CD14-positive monocyte (primary cell): ENCODE measurements at regions not wholly inside any gene's neighbourhood (a gene's known extent, or its start where the extent isn't known, plus 50 kb on each side); places are given as distances from the start of the nearest gene placed in this dataset.

Experiments
- DNase-seq, 3 donors: peaks; one replicate each; pipeline ENCODE4 v3.0.0-alpha.2; 2011 to 2022
- H2AFZ ChIP-seq: 2 replicates; pipeline ENCODE4 v1.6.0; 2012; ENCODE audit warnings: mild to moderate bottlenecking, low read depth, low read length, inconsistent platforms; ENCODE audit not compliant: insufficient read depth, poor library complexity, severe bottlenecking
- H3K27ac ChIP-seq, 2 donors: 1 replicate in 1 of 2; 2 replicates in 1 of 2; pipeline ENCODE4 v1.5.1; 2012 to 2013; ENCODE audit warnings: low read length in 2 of 2, control low read depth in 1 of 2, inconsistent platforms in 1 of 2, low read depth in 1 of 2, mild to moderate bottlenecking in 1 of 2
- H3K27me3 ChIP-seq, 2 donors: one replicate each; pipeline versions ENCODE4 v1.6.0 to v1.6.1; 2011 to 2013; ENCODE audit warnings: low read length in 2 of 2; ENCODE audit not compliant: control insufficient read depth in 2 of 2, insufficient read depth in 2 of 2
- H3K36me3 ChIP-seq, 2 donors: replicated peaks in 1 of 2; 1 replicate in 1 of 2; 2 replicates in 1 of 2; pipeline versions ENCODE4 v1.5.1 to v1.6.1; 2012 to 2013; ENCODE audit warnings: low read length in 2 of 2, control low read depth in 1 of 2, inconsistent platforms in 1 of 2, mild to moderate bottlenecking in 1 of 2; ENCODE audit not compliant: insufficient read depth in 2 of 2, control insufficient read depth in 1 of 2
- H3K4me1 ChIP-seq, 2 donors: 1 replicate in 1 of 2; 2 replicates in 1 of 2; pipeline versions ENCODE4 v1.5.1 to v1.6.1; 2012 to 2013; ENCODE audit warnings: low read length in 2 of 2, control low read depth in 1 of 2, inconsistent platforms in 1 of 2, mild to moderate bottlenecking in 1 of 2, moderate library complexity in 1 of 2; ENCODE audit not compliant: insufficient read depth in 2 of 2, control insufficient read depth in 1 of 2
- H3K4me2 ChIP-seq: replicated peaks from 2 replicates; pipeline ENCODE3; 2012; ENCODE audit warnings: low read length, moderate library complexity, mild to moderate bottlenecking; ENCODE audit not compliant: poor library complexity, severe bottlenecking; ENCODE audit errors: extremely low read depth
- H3K4me3 ChIP-seq, 3 experiments: fragments of 200-600 bp in 1 of 3; sonication (generic) in 1 of 3; replicated peaks in 1 of 3; 1 replicate in 2 of 3; 2 replicates in 1 of 3; pipeline ENCODE4 v1.5.1; 2011 to 2013; ENCODE audit warnings: low read length in 3 of 3, mild to moderate bottlenecking in 3 of 3, control low read depth in 2 of 3, low read depth in 2 of 3, inconsistent platforms in 1 of 3, moderate library complexity in 1 of 3
- H3K79me2 ChIP-seq: 2 replicates; pipeline ENCODE4 v1.6.0; 2012; ENCODE audit warnings: mild to moderate bottlenecking, control low read depth, inconsistent platforms, low read length, moderate library complexity; ENCODE audit not compliant: insufficient read depth
- H3K9ac ChIP-seq: 2 replicates; pipeline ENCODE4 v1.6.0; 2017; ENCODE audit warnings: low read length, mild to moderate bottlenecking; ENCODE audit not compliant: insufficient read depth, poor library complexity, severe bottlenecking
- H3K9me3 ChIP-seq, 2 donors: replicated peaks in 1 of 2; 1 replicate in 1 of 2; 2 replicates in 1 of 2; pipeline versions ENCODE4 v1.5.1 to v1.6.1; 2012 to 2013; ENCODE audit warnings: low read length in 2 of 2, control low read depth in 1 of 2; ENCODE audit not compliant: control insufficient read depth in 1 of 2, insufficient read depth in 1 of 2
- H4K20me1 ChIP-seq: 2 replicates; pipeline ENCODE4 v1.6.0; 2012; ENCODE audit warnings: mild to moderate bottlenecking, low read length, control low read depth, moderate library complexity; ENCODE audit not compliant: insufficient read depth
- H3K27ac Mint-ChIP-seq, 7 donors: one replicate each; pipeline ENCODE4 v1.8.0; 2020; ENCODE audit warnings: mild to moderate bottlenecking in 7 of 7, mixed read lengths in 7 of 7, moderate library complexity in 6 of 7, inconsistent platforms in 2 of 7
- H3K27me3 Mint-ChIP-seq, 3 donors: one replicate each; pipeline ENCODE4 v1.8.0; 2021 to 2022; ENCODE audit warnings: low read depth in 3 of 3, mild to moderate bottlenecking in 3 of 3, mixed read lengths in 3 of 3, moderate library complexity in 3 of 3, inconsistent platforms in 1 of 3
- H3K36me3 Mint-ChIP-seq, 2 donors: one replicate each; pipeline ENCODE4 v1.8.0; 2020; ENCODE audit warnings: mixed read lengths in 2 of 2, inconsistent platforms in 1 of 2, mild to moderate bottlenecking in 1 of 2
- H3K4me1 Mint-ChIP-seq: one replicate; pipeline ENCODE4 v1.8.0; 2020; ENCODE audit warnings: mild to moderate bottlenecking, mixed read lengths
- H3K4me3 Mint-ChIP-seq, 2 donors: one replicate each; pipeline ENCODE4 v1.8.0; 2020; ENCODE audit warnings: mild to moderate bottlenecking in 2 of 2, mixed read lengths in 2 of 2, moderate library complexity in 1 of 2
- H3K9me3 Mint-ChIP-seq, 7 donors: one replicate each; pipeline ENCODE4 v1.8.0; 2020 to 2022; ENCODE audit warnings: mixed read lengths in 7 of 7, mild to moderate bottlenecking in 6 of 7, moderate library complexity in 6 of 7, inconsistent platforms in 2 of 7
- WGBS: methylation state at CpG from one replicate; pipeline ENCODE4 v1.1.5; 2013; ENCODE audit warnings: missing lambda C conversion rate; ENCODE audit not compliant: insufficient coverage; 5-methylcytosine and 5-hydroxymethylcytosine counted together
- intact Hi-C, 2 donors: fragments of 100-400 bp; cut with micrococcal nuclease; formaldehyde crosslinking; loops; one replicate each; pipeline versions ENCODE4 v1.15.0 to v1.15.1; 2023
- TF ChIP-seq, protein P1 (sequence below): fragments of 200-600 bp; IDR thresholded peaks from one replicate; pipeline ENCODE4 v1.8.0; 2022; ENCODE audit warnings: antibody characterized with exemption, mild to moderate bottlenecking

DNA sequence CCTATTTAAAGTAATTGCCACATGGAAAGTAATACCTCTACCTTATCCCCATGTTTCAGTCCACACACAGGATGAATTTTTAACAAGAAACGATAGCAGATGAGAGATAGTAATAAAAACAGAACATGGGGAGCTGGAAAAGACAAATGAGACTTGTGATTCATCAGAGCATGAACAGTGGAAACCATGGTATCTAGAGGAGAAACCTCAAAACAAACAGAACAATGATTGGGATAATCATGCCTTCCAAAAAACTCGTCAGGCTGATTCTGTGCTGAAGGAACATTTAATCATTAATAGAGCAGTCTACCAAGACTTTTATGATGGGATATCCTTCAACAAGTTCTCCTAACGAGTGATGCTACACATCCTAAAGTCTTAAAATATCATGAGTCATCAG lies 1390.7 kb downstream of the FSCB start:
- no peak overlapping the region for H3K4me3 Mint-ChIP-seq
- peaks cover 8 to 16% (median 11%) of the 10 kb centered on the region in 7 donors for H3K9me3 Mint-ChIP-seq
- H3K27me3 ChIP-seq, result no peaks in the 10 kb centered on the region
- intact Hi-C loops, result no loop called here
- DNase-seq, result no peak
- H3K4me1 Mint-ChIP-seq, result no peaks in the 10 kb centered on the region
- no peaks in the 10 kb centered on the region for H3K4me1 ChIP-seq
- no peak overlapping the region for H3K27ac Mint-ChIP-seq
- no peak overlapping the region for H3K4me2 ChIP-seq
- no peaks in the 10 kb centered on the region for H3K36me3 Mint-ChIP-seq
- no peaks in the 10 kb centered on the region for H3K27me3 Mint-ChIP-seq
- no peaks in the 10 kb centered on the region for H3K79me2 ChIP-seq
- TF ChIP-seq, protein P1, sequence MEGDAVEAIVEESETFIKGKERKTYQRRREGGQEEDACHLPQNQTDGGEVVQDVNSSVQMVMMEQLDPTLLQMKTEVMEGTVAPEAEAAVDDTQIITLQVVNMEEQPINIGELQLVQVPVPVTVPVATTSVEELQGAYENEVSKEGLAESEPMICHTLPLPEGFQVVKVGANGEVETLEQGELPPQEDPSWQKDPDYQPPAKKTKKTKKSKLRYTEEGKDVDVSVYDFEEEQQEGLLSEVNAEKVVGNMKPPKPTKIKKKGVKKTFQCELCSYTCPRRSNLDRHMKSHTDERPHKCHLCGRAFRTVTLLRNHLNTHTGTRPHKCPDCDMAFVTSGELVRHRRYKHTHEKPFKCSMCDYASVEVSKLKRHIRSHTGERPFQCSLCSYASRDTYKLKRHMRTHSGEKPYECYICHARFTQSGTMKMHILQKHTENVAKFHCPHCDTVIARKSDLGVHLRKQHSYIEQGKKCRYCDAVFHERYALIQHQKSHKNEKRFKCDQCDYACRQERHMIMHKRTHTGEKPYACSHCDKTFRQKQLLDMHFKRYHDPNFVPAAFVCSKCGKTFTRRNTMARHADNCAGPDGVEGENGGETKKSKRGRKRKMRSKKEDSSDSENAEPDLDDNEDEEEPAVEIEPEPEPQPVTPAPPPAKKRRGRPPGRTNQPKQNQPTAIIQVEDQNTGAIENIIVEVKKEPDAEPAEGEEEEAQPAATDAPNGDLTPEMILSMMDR, result no peak
- no peak overlapping the region for H3K27ac ChIP-seq
- no peaks in the 10 kb centered on the region for H4K20me1 ChIP-seq
- peaks cover 10 to 13% of the 10 kb centered on the region in 2 donors for H3K9me3 ChIP-seq
- H3K36me3 ChIP-seq, result no peaks in the 10 kb centered on the region
- H3K9ac ChIP-seq, result no peak overlapping the region
- no peak overlapping the region for H2AFZ ChIP-seq
- WGBS, result no CpG with 5 or more reads among the region's 3 CpGs
- no peak overlapping the region for H3K4me3 ChIP-seq

DNA sequence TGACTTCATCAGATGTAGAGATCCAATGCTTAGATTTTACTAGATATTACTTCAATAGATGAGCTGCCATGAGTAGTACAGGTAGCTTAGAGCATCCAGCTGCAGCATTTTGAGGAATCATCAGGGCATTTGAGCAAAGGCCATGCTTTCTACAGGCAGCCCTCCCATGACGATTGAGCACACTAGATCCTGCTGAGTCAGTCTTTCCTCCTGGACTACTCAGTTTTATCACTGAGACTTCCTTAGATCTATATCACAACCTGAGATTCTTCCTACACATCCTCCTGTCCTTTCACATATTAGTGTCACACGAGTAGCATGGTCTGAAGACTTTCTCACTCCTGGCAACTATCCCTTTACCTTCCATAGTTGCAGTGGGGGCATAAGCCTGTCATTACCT lies 1401.8 kb downstream of the FSCB start:
- Mint-ChIP-seq H3K27ac (no peak overlapping the region), H3K27me3 (no peaks in the 10 kb centered on the region), H3K9me3 (peaks cover 0 to 7% (median 4%) of the 10 kb centered on the region in 7 donors), H3K4me1 (no peaks in the 10 kb centered on the region), H3K4me3 (no peak overlapping the region), H3K36me3 (no peaks in the 10 kb centered on the region)
- H3K79me2 ChIP-seq, result no peaks in the 10 kb centered on the region
- no peaks in the 10 kb centered on the region for H3K27me3 ChIP-seq
- H3K36me3 ChIP-seq, result no peaks in the 10 kb centered on the region
- 59% methylated on average over 2 of the region's 2 CpGs for WGBS
- no peaks in the 10 kb centered on the region for H4K20me1 ChIP-seq
- H3K4me1 ChIP-seq, result no peaks in the 10 kb centered on the region
- H3K9me3 ChIP-seq, result peaks cover 5 to 9% of the 10 kb centered on the region in 2 donors
- no peak overlapping the region for H3K9ac ChIP-seq
- H2AFZ ChIP-seq, result no peak overlapping the region
- no peak overlapping the region for H3K27ac ChIP-seq
- H3K4me3 ChIP-seq, result no peak overlapping the region
- TF ChIP-seq, protein P1, result no peak
- intact Hi-C loops, result no loop called here
- H3K4me2 ChIP-seq, result no peak overlapping the region
- DNase-seq, result no peak
